ENCODE measurements at regions not wholly inside any gene's neighbourhood (a gene's known extent, or its start where the extent isn't known, plus 50 kb on each side); places are given as distances from the start of the nearest gene placed in this dataset.
A peak's percentile ranks its signal among the peaks of the same experiment; 100 is the strongest.

DNA sequence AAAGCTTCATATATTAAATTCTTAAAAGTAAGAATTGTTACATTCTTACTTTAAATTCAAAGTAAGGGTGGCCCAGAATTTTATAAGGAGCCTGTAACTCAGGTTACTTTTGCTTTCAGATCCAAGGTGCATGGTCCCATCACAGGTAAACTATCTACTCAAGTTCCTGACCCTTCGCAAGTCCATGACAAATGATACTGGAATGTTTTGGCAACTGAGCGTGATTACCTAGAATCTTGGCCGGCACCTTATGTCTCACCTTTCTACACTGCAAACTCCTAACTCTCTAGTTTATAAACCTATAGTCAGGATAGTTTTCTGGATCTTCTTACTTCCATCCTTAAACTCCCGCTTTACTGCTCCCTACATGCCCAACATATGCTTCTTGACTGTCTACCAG lies 67.9 kb upstream of the HMGN3 start:
- Histone ChIP-seq H3K27me3 (ENCODE audit: low read length) (no peaks in the 10 kb centered on the region), H4K20me1 (ENCODE audit: low read length) (no peaks in the 10 kb centered on the region), H2AFZ (ENCODE audit: low read length) (0 out of 2 replicates have a peak overlapping the region, but pooled peaks have one; percentile 26), H3F3A (ENCODE audit: low read length, unreplicated experiment) (no peaks in the 10 kb centered on the region), H3K79me2 (ENCODE audit: low read length) (no peaks in the 10 kb centered on the region), H3K4me2 (ENCODE audit: low read length) (peak overlapping the region; percentile 55), H3K4me3 (ENCODE audit: low read length) (no peak overlapping the region), H3K36me3 (ENCODE audit: low read depth, low read length) (no peaks in the 10 kb centered on the region), H3K9ac (ENCODE audit: low read length) (no peak overlapping the region), H3K4me1 (ENCODE audit: insufficient read depth, low read length) (peaks cover 33% of the 10 kb centered on the region), H3K9me2 (replicated peaks; ENCODE audit: low read length) (no peaks in the 10 kb centered on the region), H3K27ac (ENCODE audit: low read length) (no peak overlapping the region), H3K9me3 (ENCODE audit: low read length) (no peaks in the 10 kb centered on the region)
- POLR2A ChIA-PET (ENCODE audit: unreplicated experiment): no interaction called here
- intact Hi-C loops (cut with micrococcal nuclease): no loop called here
- DNase-seq (peak; percentile 88), ATAC-seq (peak; percentile 33; the same call in 1 of the 2 replicates)
- BruUV-seq (replicated peaks): no TSS peak
- TF ChIP-seq, protein P1, sequence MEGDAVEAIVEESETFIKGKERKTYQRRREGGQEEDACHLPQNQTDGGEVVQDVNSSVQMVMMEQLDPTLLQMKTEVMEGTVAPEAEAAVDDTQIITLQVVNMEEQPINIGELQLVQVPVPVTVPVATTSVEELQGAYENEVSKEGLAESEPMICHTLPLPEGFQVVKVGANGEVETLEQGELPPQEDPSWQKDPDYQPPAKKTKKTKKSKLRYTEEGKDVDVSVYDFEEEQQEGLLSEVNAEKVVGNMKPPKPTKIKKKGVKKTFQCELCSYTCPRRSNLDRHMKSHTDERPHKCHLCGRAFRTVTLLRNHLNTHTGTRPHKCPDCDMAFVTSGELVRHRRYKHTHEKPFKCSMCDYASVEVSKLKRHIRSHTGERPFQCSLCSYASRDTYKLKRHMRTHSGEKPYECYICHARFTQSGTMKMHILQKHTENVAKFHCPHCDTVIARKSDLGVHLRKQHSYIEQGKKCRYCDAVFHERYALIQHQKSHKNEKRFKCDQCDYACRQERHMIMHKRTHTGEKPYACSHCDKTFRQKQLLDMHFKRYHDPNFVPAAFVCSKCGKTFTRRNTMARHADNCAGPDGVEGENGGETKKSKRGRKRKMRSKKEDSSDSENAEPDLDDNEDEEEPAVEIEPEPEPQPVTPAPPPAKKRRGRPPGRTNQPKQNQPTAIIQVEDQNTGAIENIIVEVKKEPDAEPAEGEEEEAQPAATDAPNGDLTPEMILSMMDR (conservative IDR thresholded peaks at IDR 0.05; ENCODE audit: low read depth, low read length): no peak
- no peak for TF ChIP-seq EZH2phosphoT487 (IDR thresholded peaks at IDR 0.05; ENCODE audit: borderline replicate concordance, low read length)
- no peak for TF ChIP-seq EZH2 (IDR thresholded peaks at IDR 0.05; ENCODE audit: low read length, unreplicated experiment)
- CTCF ChIA-PET: no interaction called here

- no peak for TF ChIP-seq EZH2phosphoT487 (IDR thresholded peaks at IDR 0.05; ENCODE audit: borderline replicate concordance, low read length)
- TF ChIP-seq, protein P1 (conservative IDR thresholded peaks at IDR 0.05; ENCODE audit: low read depth, low read length): no peak
- TF ChIP-seq EZH2 (IDR thresholded peaks at IDR 0.05; ENCODE audit: low read length, unreplicated experiment): no peak
- H3K4me2 ChIP-seq (ENCODE audit: low read length): peak overlapping the region; percentile 55
- peak overlapping the region; percentile 14; the same call in 1 of the 2 replicates for H3K27ac ChIP-seq (ENCODE audit: low read length)
- no peaks in the 10 kb centered on the region for H3K9me3 ChIP-seq (ENCODE audit: low read length)
- no peaks in the 10 kb centered on the region for H3K36me3 ChIP-seq (ENCODE audit: low read depth, low read length)
- H4K20me1 ChIP-seq (ENCODE audit: low read length): no peaks in the 10 kb centered on the region
- DNase-seq: peak; percentile 80
- no peaks in the 10 kb centered on the region for H3K79me2 ChIP-seq (ENCODE audit: low read length)
- no peak overlapping the region for H3K9ac ChIP-seq (ENCODE audit: low read length)
- no TSS peak for BruUV-seq (replicated peaks)
- no peaks in the 10 kb centered on the region for H3K9me2 ChIP-seq (replicated peaks; ENCODE audit: low read length)
- ATAC-seq: peak; percentile 18; the same call in 1 of the 2 replicates
- no peaks in the 10 kb centered on the region for H3F3A ChIP-seq (ENCODE audit: low read length, unreplicated experiment)
- CTCF ChIA-PET: interaction anchor here (0.5 kb wide), 1 partner anchor 85 kb away, joined by 3 read pairs; no protein-coding TSS in a partner anchor
- intact Hi-C loops (cut with micrococcal nuclease): no loop called here
- H3K27me3 ChIP-seq (ENCODE audit: low read length): no peaks in the 10 kb centered on the region
- H3K4me1 ChIP-seq (ENCODE audit: insufficient read depth, low read length): peaks cover 33% of the 10 kb centered on the region
- H2AFZ ChIP-seq (ENCODE audit: low read length): no peak overlapping the region
- H3K4me3 ChIP-seq (ENCODE audit: low read length): no peak overlapping the region
- POLR2A ChIA-PET (ENCODE audit: unreplicated experiment): no interaction called here
Observed at GRCh38 chr6:79301290-79301689, 66.8 kb upstream of the HMGN3 start.

DNA sequence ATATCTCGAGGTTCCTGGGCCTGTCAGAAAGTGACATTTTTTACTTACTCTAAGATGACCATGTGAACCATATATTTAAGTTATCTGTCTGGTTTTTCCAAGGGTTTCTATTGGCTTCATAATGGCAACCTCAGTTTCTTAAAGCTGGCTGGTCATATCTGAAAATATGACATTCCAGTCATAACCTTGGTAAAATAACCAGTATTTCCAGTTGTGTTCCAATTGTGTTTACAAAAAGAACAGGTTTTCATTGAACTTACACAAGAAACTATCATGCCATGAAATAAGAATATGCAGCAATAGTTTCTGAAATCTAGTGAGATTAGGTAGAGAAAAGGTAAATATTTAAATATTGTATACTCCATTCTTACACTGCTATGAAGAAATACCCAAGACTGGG lies 61.7 kb upstream of the HMGN3 start:
- intact Hi-C loops (cut with micrococcal nuclease): no loop called here
- TF ChIP-seq, protein P1 (conservative IDR thresholded peaks at IDR 0.05; ENCODE audit: low read depth, low read length): no peak
- TF ChIP-seq EZH2 (IDR thresholded peaks at IDR 0.05; ENCODE audit: low read length, unreplicated experiment): no peak
- no peak for TF ChIP-seq EZH2phosphoT487 (IDR thresholded peaks at IDR 0.05; ENCODE audit: borderline replicate concordance, low read length)
- ATAC-seq (no peak), DNase-seq (peak; percentile 41)
- no peaks in the 10 kb centered on the region for H3K27me3 ChIP-seq (ENCODE audit: low read length)
- H3K4me1 ChIP-seq (ENCODE audit: insufficient read depth, low read length): peaks cover 13% of the 10 kb centered on the region
- no peak overlapping the region for H3K9ac ChIP-seq (ENCODE audit: low read length)
- H3K36me3 ChIP-seq (ENCODE audit: low read depth, low read length): no peaks in the 10 kb centered on the region
- no peaks in the 10 kb centered on the region for H3K9me3 ChIP-seq (ENCODE audit: low read length)
- no peaks in the 10 kb centered on the region for H4K20me1 ChIP-seq (ENCODE audit: low read length)
- no TSS peak for BruUV-seq (replicated peaks)
- H3K27ac ChIP-seq (ENCODE audit: low read length): no peak overlapping the region
- H3F3A ChIP-seq (ENCODE audit: low read length, unreplicated experiment): no peaks in the 10 kb centered on the region
- no peak overlapping the region for H3K4me2 ChIP-seq (ENCODE audit: low read length)
- no peak overlapping the region for H3K4me3 ChIP-seq (ENCODE audit: low read length)
- no peak overlapping the region for H2AFZ ChIP-seq (ENCODE audit: low read length)
- ChIA-PET CTCF (no interaction called here), POLR2A (ENCODE audit: unreplicated experiment) (no interaction called here)
- no peaks in the 10 kb centered on the region for H3K79me2 ChIP-seq (ENCODE audit: low read length)
- no peaks in the 10 kb centered on the region for H3K9me2 ChIP-seq (replicated peaks; ENCODE audit: low read length)

All from PC-3 (cell line).